ENCODE measurements at regions not wholly inside any gene's neighbourhood (a gene's known extent, or its start where the extent isn't known, plus 50 kb on each side); places are given as distances from the start of the nearest gene placed in this dataset.
"Not testable (repeated sequence)": the region's sequence is repeated elsewhere in the genome, so short reads cannot be mapped to it uniquely, and the experiment has no call there.

- ChIA-PET CTCF (no interaction called here), POLR2A (no interaction called here)
- DNase-seq (ENCODE audit: extremely low spot score), result no peak
- TF ChIP-seq CTCF (IDR thresholded peaks at IDR 0.05; ENCODE audit: control extremely low read depth, extremely low read depth, low read depth, missing control alignments), result no peak
These were observed 1899.8 kb downstream of the PCDH9 start for GRCh38 chr13:65330287-65330686.

- DNase-seq (ENCODE audit: extremely low spot score); CTCF ChIA-PET; POLR2A ChIA-PET: not testable (repeated sequence)
These were observed 1906.9 kb downstream of the PCDH9 start for GRCh38 chr13:65323192-65323591.

- DNase-seq (ENCODE audit: extremely low spot score); CTCF ChIA-PET; POLR2A ChIA-PET: not testable (repeated sequence)
These were observed 1908.7 kb downstream of the PCDH9 start for GRCh38 chr13:65321423-65321822.

- TF ChIP-seq CTCF (IDR thresholded peaks at IDR 0.05; ENCODE audit: control extremely low read depth, extremely low read depth, low read depth, missing control alignments), result no peak
- ChIA-PET POLR2A (no interaction called here), CTCF (no interaction called here)
- no peak for DNase-seq (ENCODE audit: extremely low spot score)
These were observed 1916.1 kb downstream of the PCDH9 start for GRCh38 chr13:65314008-65314407.

- no peak for DNase-seq (ENCODE audit: extremely low spot score)
- POLR2A ChIA-PET, result no interaction called here
- CTCF ChIA-PET, result no interaction called here
- no peak for TF ChIP-seq CTCF (IDR thresholded peaks at IDR 0.05; ENCODE audit: control extremely low read depth, extremely low read depth, low read depth, missing control alignments)
These were observed 1919.3 kb downstream of the PCDH9 start for GRCh38 chr13:65310663-65311328.

GRCh38 chr13:65309906-65310305, 1920.2 kb downstream of the PCDH9 start:
- no peak for DNase-seq (ENCODE audit: extremely low spot score)
- no peak for TF ChIP-seq CTCF (IDR thresholded peaks at IDR 0.05; ENCODE audit: control extremely low read depth, extremely low read depth, low read depth, missing control alignments)
- POLR2A ChIA-PET, result no interaction called here
- CTCF ChIA-PET, result no interaction called here

GRCh38 chr13:65308729-65309128, 1921.4 kb downstream of the PCDH9 start:
- DNase-seq (ENCODE audit: extremely low spot score); POLR2A ChIA-PET; CTCF ChIA-PET: not testable (repeated sequence)

GRCh38 chr13:65307056-65307455, 1923.1 kb downstream of the PCDH9 start:
- ChIA-PET POLR2A (no interaction called here), CTCF (no interaction called here)
- DNase-seq (ENCODE audit: extremely low spot score), result no peak
- TF ChIP-seq CTCF (IDR thresholded peaks at IDR 0.05; ENCODE audit: control extremely low read depth, extremely low read depth, low read depth, missing control alignments), result no peak
